RWPE1 (cell line): ENCODE measurements at regions not wholly inside any gene's neighbourhood (a gene's known extent, or its start where the extent isn't known, plus 50 kb on each side); places are given as distances from the start of the nearest gene placed in this dataset.

Source experiments
- CTCF ChIA-PET: fragments of 350-600 bp; sonication (Branson Sonifier 250); formaldehyde crosslinking; extraction: SDS; loops from one replicate; lab custom pipeline; 2021; lab: Yijun Ruan, JAX
- POLR2A ChIA-PET: fragments of 400-600 bp; formaldehyde crosslinking; extraction: SDS; loops from one replicate; lab custom pipeline; 2020; ENCODE audit warnings: antibody characterized with exemption; ENCODE audit not compliant: low non-redundant PET; lab: Yijun Ruan, JAX
- DNase-seq: peaks from one replicate; pipeline ENCODE4 v3.0.0; 2012; ENCODE audit warnings: low spot score
- H3K27ac ChIP-seq: fragments of 450-650 bp; 2 replicates; pipeline ENCODE4 v1.5.1; 2017
- CTCF ChIP-seq: fragments of 450-650 bp; conservative IDR thresholded peaks from 2 replicates; pipeline ENCODE4 v1.5.1; 2017; ENCODE audit warnings: low read depth, mild to moderate bottlenecking

DNA sequence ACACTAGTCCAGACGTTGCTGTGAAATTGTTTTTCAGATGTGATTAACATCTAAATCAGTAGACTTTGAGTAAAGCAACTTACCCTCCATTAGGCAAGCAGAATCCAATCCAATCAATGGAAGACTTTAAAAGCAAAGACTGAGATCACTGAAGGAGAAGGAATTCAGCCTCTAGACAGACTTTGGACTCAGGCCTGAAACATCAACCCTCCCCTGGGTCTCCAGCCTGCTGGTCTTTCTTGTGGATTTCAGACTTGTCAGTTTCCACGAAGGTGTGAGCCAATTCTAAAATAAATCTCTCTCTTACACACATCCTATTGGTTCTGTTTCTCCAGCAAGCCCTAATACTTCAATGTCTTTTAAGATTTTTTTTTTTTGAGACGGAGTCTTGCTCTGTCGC lies 50.0 kb upstream of the EDAR start:
- CTCF ChIA-PET: no interaction called here
- POLR2A ChIA-PET: no interaction called here
- TF ChIP-seq CTCF: no peak
- no peak overlapping the region for H3K27ac ChIP-seq
- no peak for DNase-seq
